Caki2 (cell line): ENCODE measurements at regions not wholly inside any gene's neighbourhood (a gene's known extent, or its start where the extent isn't known, plus 50 kb on each side); places are given as distances from the start of the nearest gene placed in this dataset.
"Not testable (repeated sequence)": the region's sequence is repeated elsewhere in the genome, so short reads cannot be mapped to it uniquely, and the experiment has no call there.

Experiments
- DNase-seq: peaks from one replicate; pipeline ENCODE4 v3.0.0-alpha.2; 2015; ENCODE audit warnings: low read depth
- in situ Hi-C: cut with HindIII; loops from 2 replicates; pipeline ENCODE4 v1.10.0; 2016; ENCODE audit warnings: low sequenced_read_pairs, low pct_unique_long_range_greater_than_20kb, mixed read lengths

GRCh38 chr16:55012362-55012761, 81.7 kb downstream of the IRX5 start:
- DNase-seq: no peak
- in situ Hi-C loops: no loop called here

GRCh38 chr16:55012793-55013192, 82.1 kb downstream of the IRX5 start:
- in situ Hi-C loops: no loop called here
- DNase-seq: no peak

DNA sequence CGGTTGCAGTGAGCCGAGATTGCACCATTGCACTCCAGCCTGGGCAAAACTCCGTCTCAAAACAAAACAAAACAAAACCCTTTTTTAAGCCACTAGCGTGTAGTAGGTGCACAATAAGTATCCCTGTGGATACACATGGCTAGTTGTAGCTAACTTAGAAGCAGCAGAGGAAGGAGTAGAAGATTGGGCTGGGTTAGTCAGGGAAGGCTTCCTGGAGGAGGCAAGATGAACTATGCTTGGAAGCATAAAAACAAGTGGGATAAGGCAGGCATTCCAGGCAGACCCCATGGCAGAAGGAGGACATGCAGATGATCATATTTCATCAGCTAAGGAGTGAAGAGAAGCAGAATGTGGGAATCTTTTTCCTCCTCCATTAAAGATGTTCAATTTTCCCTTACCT, 83.4 kb downstream of the IRX5 start:
- in situ Hi-C loops: no loop called here
- DNase-seq: no peak

- no peak for DNase-seq
- in situ Hi-C loops: no loop called here
Measured at GRCh38 chr16:55015181-55015913, 84.7 kb downstream of the IRX5 start.

GRCh38 chr16:55016515-55016914, 85.8 kb downstream of the IRX5 start:
- in situ Hi-C loops: no loop called here
- no peak for DNase-seq

DNA sequence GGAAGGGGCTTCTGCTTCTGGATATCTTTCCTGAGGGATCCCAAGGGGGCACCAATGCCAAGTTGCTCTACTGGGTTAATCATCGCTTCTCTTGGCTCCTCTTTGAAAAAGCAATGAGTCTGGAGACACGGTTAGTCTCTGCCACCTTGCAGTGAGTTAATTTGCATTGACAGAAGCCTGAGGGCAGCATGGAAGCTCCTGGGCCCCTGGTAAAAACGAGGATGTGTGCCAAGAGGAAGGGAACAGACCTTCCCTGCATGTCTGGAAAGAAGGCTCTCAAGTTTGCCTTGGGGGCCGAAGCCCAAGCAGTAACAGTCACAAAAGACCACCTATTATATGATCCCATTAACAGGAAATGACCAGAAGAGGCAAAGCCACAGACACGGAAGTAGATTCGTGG, 86.7 kb downstream of the IRX5 start:
- in situ Hi-C loops: no loop called here
- DNase-seq: no peak

DNA sequence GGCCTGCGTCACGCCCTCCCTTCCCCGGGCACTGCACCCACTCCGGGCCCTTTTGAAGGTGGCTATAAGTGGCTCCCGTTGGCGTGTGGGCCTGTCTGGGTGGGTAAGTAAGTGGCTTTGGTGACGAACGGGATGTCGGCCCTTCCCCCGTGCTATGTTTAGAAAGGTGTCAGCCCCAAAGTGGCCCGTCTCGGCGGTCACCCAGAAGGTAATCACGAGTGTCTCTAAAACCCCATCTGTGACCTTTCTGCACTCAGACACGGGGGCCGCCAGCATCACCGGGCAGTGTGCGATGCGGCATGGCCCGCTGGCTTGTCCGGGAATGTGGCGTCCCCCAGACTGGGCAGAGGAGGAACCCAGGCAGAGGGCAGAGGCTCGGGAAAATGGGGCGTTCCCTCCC, 88.2 kb downstream of the IRX5 start:
- DNase-seq: no peak
- in situ Hi-C loops: no loop called here

DNA sequence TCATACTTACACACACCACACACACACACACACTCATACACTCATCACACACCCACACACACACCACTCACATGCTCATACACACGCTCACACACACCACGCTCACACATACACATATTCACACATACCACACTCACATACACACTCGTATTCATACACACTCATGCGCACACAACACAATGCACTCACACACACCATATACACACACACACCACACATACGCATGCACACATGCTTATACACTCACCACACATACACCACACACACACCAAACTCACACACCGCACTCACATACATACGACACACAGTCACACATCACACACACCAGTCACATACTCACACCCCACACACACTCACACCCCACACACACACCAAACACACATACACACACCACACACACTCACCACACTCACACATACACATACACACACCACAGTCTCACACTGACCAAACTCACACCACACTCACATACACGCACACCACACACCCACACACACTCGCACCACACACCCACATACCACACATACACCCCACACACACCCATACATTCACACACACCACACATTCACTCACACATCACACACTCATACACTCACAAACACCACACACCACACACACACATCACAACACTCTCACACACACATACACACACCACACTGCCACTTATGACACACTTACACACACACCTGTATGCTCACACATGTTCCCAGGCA, 88.9 kb downstream of the IRX5 start:
- in situ Hi-C loops: no loop called here
- DNase-seq: no peak

- in situ Hi-C loops: no loop called here
Measured at GRCh38 chr16:55021595-55022475, 91.2 kb downstream of the IRX5 start.

DNA sequence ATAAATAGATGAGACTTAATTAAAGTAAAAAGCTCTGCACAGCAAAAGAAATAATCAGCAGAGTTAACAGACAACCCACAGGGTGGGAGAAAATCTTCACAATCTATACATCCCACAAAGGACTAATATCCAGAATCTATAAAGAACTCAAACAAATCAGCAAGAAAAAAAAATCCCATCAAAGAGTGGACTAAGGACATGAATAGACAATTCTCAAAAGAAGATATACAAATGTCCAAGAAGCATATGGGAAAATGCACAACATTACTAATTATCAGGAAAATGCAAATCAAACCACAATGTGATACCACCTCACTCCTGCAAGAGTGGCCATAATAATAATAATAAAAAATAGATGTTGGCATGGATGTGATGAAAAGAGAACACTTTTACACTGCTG, 96.6 kb downstream of the IRX5 start:
- in situ Hi-C loops, DNase-seq: not testable (repeated sequence)

More at GRCh38 chr16:55021595-55022475, 91.2 kb downstream of the IRX5 start:
- peak; percentile 77 for DNase-seq

DNA sequence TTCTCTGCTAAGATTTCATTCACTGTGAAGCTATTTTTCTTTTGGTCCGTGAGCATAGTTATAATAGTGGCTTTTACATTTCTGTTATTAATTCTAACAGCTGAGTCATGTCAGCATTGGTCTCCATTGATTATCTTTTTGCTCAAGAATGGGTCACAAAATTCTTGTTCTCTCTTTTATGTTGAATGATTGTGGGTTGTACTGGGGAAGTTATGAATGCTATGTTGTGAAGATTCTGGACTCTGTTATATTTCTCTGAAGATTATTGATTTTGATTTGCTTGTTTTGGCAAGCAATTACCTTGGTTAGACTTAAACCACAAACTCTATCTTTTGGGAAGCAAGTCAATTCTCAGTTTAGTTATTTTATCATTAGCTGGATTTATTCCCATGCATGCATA, 98.8 kb downstream of the IRX5 start:
- DNase-seq: no peak
- in situ Hi-C loops: no loop called here

GRCh38 chr16:55030944-55031343, 100.3 kb downstream of the IRX5 start:
- in situ Hi-C loops: no loop called here
- no peak for DNase-seq

GRCh38 chr16:55031481-55031880, 100.8 kb downstream of the IRX5 start:
- no peak for DNase-seq
- in situ Hi-C loops: no loop called here

- in situ Hi-C loops: no loop called here
- DNase-seq: no peak
Measured at GRCh38 chr16:55033225-55034156, 102.8 kb downstream of the IRX5 start.

DNA sequence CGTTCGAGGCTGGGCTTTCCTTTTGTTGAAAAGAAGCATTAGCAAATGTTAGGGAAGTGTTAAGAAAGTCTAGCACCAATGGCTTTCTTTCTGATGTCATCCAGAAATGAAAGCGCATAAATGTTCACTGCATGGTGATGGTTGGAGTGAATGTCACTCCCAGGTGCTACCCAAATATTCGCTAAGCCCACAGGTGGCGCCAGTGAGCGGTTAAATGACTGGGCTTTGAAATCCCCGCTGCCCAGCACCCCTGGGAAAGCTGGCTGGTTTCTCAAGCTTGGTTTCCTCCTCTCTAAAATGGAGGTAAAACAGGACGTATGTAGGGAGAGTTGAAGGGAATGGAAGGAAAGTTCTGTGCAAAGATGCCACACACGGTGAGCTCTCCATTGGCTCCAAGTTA, 104.4 kb downstream of the IRX5 start:
- in situ Hi-C loops: no loop called here
- DNase-seq: no peak

- DNase-seq: no peak
Measured at GRCh38 chr16:55035956-55036355, 105.3 kb downstream of the IRX5 start.

DNA sequence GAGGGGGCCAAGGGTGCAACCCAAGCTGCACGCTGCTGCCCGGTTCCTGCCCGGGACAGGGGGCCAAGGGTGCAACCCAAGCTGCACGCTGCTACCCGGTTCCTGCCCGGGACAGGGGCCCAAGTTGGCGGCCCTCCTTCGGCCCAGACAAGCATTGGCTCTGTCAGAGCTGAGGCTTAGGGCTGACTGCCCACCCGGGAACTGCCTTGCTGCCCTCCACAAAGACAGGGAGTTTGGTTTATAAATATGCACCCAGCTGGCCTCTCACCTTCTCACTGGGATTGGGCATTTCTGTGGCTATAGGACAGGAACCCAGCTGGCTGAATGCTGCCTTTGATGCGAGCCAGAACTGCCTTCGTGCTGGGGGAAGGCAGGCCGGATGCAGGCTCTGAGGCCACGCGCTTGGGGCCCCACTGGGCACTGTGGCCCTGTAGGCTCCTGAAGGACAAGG, 105.7 kb downstream of the IRX5 start:
- in situ Hi-C loops: no loop called here

More at GRCh38 chr16:55035956-55036355, 105.3 kb downstream of the IRX5 start:
- in situ Hi-C loops: no loop called here

DNA sequence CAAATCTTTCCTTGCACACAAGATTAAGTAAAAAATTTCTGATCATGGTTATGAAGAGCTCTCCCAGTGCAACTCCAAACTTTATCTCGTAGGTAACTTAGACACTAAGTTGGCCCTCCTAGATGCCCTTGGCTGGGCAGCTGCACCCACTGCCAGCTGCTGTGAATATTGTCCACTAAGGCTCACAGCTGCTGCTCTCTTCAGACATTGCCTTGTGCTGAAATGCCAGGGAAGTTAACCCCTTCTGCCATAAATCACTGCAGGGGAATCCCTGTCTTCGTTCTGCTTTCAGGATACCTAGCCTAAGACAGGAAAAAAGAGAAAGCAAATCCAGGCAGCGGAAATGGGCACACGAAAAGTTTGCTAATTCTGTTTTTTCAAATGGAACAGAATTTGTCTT, 106.4 kb downstream of the IRX5 start:
- no peak for DNase-seq
- in situ Hi-C loops: no loop called here

More for the DNA sequence above, 105.7 kb downstream of the IRX5 start:
- DNase-seq: no peak
